ENCODE measurements at regions not wholly inside any gene's neighbourhood (a gene's known extent, or its start where the extent isn't known, plus 50 kb on each side); places are given as distances from the start of the nearest gene placed in this dataset.
A peak's percentile ranks its signal among the peaks of the same experiment; 100 is the strongest.
"Not testable (repeated sequence)": the region's sequence is repeated elsewhere in the genome, so short reads cannot be mapped to it uniquely, and the experiment has no call there.

DNA sequence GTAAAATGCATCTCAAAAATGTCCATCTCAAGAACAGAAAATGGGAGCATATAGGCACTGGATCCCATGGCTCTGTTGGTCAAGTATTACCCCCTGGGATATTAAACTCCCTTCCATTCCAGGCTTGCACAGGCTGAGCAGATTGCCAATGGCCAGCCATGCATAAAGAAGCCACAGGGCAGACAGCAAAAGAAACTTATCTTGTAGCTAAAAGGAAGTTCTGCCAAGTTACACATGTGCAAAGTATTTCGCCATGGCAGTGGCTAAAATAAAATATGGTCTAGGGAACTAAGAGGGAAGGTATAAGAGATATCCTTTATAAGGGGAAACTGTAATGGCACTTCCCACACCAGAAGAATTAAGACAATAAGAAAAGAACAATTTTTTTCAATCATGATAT, 415.6 kb upstream of the BTBD3 start:
- DNase-seq (ENCODE audit: insufficient read length, low spot score) (no peak), FAIRE-seq (no peak)
- TF ChIP-seq SPI1 (IDR thresholded peaks at IDR 0.05; ENCODE audit: low read depth, low read length) (no peak), PAX5 (IDR thresholded peaks at IDR 0.05; ENCODE audit: insufficient read depth, low read length, severe bottlenecking) (no peak), POU2F2 (IDR thresholded peaks at IDR 0.05; ENCODE audit: low read depth, low read length) (no peak), TAF1 (IDR thresholded peaks at IDR 0.05; ENCODE audit: low read depth, low read length) (no peak), POLR2AphosphoS5 (IDR thresholded peaks at IDR 0.05; ENCODE audit: low read depth, low read length) (no peak), POLR2A (IDR thresholded peaks at IDR 0.05; ENCODE audit: low read depth, low read length) (no peak)

DNA sequence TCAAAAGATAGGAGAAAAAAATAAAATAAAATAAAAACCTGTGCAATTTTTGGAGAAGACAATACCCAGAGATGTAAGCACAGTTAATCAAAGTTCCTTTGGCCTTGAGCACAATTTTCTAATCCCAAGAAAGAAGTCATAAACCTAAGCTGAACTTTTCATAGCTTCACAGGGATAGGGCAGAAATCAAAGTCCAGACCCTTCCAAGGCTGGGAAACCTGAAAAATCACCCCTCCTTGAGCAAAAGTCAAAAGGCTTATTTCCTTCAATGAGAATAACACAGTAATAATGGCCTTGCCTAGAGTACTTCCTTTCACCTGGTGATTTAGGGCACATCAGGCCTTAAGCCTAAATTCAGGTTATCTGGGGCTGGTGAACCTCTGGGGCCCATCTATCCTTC, 415.0 kb upstream of the BTBD3 start:
- TF ChIP-seq PAX5 (IDR thresholded peaks at IDR 0.05; ENCODE audit: insufficient read depth, low read length, severe bottlenecking), result no peak
- TF ChIP-seq POU2F2 (IDR thresholded peaks at IDR 0.05; ENCODE audit: low read depth, low read length), result no peak
- TF ChIP-seq POLR2AphosphoS5 (IDR thresholded peaks at IDR 0.05; ENCODE audit: low read depth, low read length), result no peak
- no peak for TF ChIP-seq POLR2A (IDR thresholded peaks at IDR 0.05; ENCODE audit: low read depth, low read length)
- TF ChIP-seq TAF1 (IDR thresholded peaks at IDR 0.05; ENCODE audit: low read depth, low read length), result no peak
- TF ChIP-seq SPI1 (IDR thresholded peaks at IDR 0.05; ENCODE audit: low read depth, low read length), result no peak

GRCh38 chr20:11509776-11510175, 407.9 kb upstream of the BTBD3 start:
- FAIRE-seq, result no peak
- DNase-seq (ENCODE audit: insufficient read length, low spot score), result no peak
- no peak for TF ChIP-seq POU2F2 (IDR thresholded peaks at IDR 0.05; ENCODE audit: low read depth, low read length)
- no peak for TF ChIP-seq POLR2A (IDR thresholded peaks at IDR 0.05; ENCODE audit: low read depth, low read length)
- TF ChIP-seq POLR2AphosphoS5 (IDR thresholded peaks at IDR 0.05; ENCODE audit: low read depth, low read length), result no peak
- TF ChIP-seq TAF1 (IDR thresholded peaks at IDR 0.05; ENCODE audit: low read depth, low read length), result no peak
- TF ChIP-seq PAX5 (IDR thresholded peaks at IDR 0.05; ENCODE audit: insufficient read depth, low read length, severe bottlenecking), result no peak
- no peak for TF ChIP-seq SPI1 (IDR thresholded peaks at IDR 0.05; ENCODE audit: low read depth, low read length)

More for the DNA sequence above, 415.0 kb upstream of the BTBD3 start:
- DNase-seq (ENCODE audit: insufficient read length, low spot score), result no peak
- no peak for FAIRE-seq

GRCh38 chr20:11511821-11512220, 405.9 kb upstream of the BTBD3 start:
- no peak for FAIRE-seq
- TF ChIP-seq SPI1 (IDR thresholded peaks at IDR 0.05; ENCODE audit: low read depth, low read length) (no peak), PAX5 (IDR thresholded peaks at IDR 0.05; ENCODE audit: insufficient read depth, low read length, severe bottlenecking) (no peak), POU2F2 (IDR thresholded peaks at IDR 0.05; ENCODE audit: low read depth, low read length) (no peak), TAF1 (IDR thresholded peaks at IDR 0.05; ENCODE audit: low read depth, low read length) (no peak), POLR2A (IDR thresholded peaks at IDR 0.05; ENCODE audit: low read depth, low read length) (no peak), POLR2AphosphoS5 (IDR thresholded peaks at IDR 0.05; ENCODE audit: low read depth, low read length) (no peak)
- DNase-seq (ENCODE audit: insufficient read length, low spot score), result no peak

DNA sequence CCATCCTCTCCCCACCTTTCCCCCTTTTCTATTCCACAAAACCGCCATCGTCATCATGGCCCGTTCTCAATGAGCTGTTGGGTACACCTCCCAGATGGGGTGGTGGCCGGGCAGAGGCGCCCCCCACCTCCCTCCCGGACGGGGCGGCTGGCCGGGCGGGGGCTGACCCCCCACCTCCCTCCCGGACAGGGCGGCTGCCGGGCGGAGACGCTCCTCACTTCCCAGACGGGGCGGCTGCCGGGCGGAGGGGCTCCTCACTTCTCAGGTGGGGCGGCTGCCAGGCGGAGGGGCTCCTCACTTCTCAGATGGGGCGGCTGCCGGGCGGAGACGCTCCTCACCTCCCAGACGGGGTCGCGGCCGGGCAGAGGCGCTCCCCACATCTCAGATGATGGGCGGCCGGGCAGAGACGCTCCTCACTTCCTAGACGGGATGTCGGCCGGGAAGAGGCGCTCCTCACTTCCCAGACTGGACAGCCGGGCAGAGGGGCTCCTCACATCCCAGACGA, 404.4 kb upstream of the BTBD3 start:
- not testable (repeated sequence) for DNase-seq (ENCODE audit: insufficient read length, low spot score); FAIRE-seq

- FAIRE-seq, result no peak
- TF ChIP-seq TAF1 (IDR thresholded peaks at IDR 0.05; ENCODE audit: low read depth, low read length) (no peak), PAX5 (IDR thresholded peaks at IDR 0.05; ENCODE audit: insufficient read depth, low read length, severe bottlenecking) (no peak), SPI1 (IDR thresholded peaks at IDR 0.05; ENCODE audit: low read depth, low read length) (no peak), POLR2AphosphoS5 (IDR thresholded peaks at IDR 0.05; ENCODE audit: low read depth, low read length) (no peak), POLR2A (IDR thresholded peaks at IDR 0.05; ENCODE audit: low read depth, low read length) (no peak), POU2F2 (IDR thresholded peaks at IDR 0.05; ENCODE audit: low read depth, low read length) (no peak)
Observed at GRCh38 chr20:11516448-11516847, 401.2 kb upstream of the BTBD3 start.

DNA sequence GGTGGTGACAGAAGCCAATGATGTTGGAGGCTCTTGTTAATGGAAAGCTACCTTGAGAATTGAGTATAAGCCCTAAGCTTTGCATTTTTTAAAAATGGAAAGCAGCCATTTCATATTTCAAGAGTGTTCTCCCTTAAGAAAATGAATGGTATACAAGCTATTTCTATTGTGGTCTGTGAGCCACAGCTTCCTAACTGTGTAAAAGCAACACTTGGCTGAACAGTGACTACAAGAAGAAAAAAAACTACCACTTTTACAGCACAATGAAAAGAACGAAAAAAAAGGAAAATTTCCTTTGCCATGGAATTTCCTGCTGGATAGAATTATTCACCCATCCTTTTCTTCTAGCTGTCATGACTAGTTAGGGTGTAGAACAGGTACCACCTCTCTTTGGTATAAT, 397.1 kb upstream of the BTBD3 start:
- TF ChIP-seq POU2F2 (IDR thresholded peaks at IDR 0.05; ENCODE audit: low read depth, low read length), result no peak
- TF ChIP-seq PAX5 (IDR thresholded peaks at IDR 0.05; ENCODE audit: insufficient read depth, low read length, severe bottlenecking), result no peak
- TF ChIP-seq SPI1 (IDR thresholded peaks at IDR 0.05; ENCODE audit: low read depth, low read length), result no peak
- no peak for TF ChIP-seq TAF1 (IDR thresholded peaks at IDR 0.05; ENCODE audit: low read depth, low read length)
- no peak for TF ChIP-seq POLR2AphosphoS5 (IDR thresholded peaks at IDR 0.05; ENCODE audit: low read depth, low read length)
- no peak for TF ChIP-seq POLR2A (IDR thresholded peaks at IDR 0.05; ENCODE audit: low read depth, low read length)
- DNase-seq (ENCODE audit: insufficient read length, low spot score), result no peak
- FAIRE-seq, result no peak

More at GRCh38 chr20:11516448-11516847, 401.2 kb upstream of the BTBD3 start:
- DNase-seq (ENCODE audit: insufficient read length, low spot score), result no peak

DNA sequence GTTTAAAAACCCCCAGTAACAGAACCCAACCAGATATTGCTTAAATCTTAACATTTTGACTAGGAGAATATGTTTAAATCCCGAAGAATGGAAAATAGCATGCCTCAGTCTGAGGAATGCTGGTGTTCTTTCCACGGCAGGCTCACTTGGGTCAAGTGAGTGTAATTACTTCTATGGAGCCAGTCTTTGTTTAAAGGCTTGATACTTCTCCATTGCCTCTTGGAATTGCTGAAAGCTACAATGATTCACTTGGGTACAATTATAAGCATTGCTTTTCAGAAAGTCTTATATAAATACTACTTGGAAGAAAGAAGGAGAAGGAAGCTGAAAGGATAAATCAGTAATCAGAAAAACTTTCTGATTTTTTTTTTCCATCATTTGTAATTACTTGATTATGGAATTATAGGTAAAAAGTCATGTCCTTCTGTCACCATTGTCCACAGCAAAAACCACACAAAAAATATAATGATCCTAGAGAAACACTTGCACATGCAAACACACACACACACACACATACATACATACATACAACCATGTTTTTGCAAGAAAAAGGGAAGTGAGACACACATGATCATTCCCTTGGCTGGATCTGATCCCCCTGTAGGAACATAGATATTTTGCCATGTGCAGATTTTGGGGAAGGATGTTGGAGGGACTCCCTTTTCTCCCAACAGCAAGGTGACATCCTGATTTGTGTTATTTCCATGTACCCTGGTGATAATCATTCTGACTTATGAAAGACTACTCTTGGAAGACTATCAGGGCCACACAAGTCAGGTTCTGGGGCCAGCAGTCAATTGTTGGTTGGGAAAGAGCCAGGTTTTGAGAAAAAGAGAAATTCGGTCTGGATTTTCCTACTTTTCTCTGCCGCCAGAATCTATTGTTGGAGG, 396.0 kb upstream of the BTBD3 start:
- TF ChIP-seq SPI1 (IDR thresholded peaks at IDR 0.05; ENCODE audit: low read depth, low read length) (peak; percentile 64), PAX5 (IDR thresholded peaks at IDR 0.05; ENCODE audit: insufficient read depth, low read length, severe bottlenecking) (no peak), POLR2A (IDR thresholded peaks at IDR 0.05; ENCODE audit: low read depth, low read length) (no peak), POLR2AphosphoS5 (IDR thresholded peaks at IDR 0.05; ENCODE audit: low read depth, low read length) (no peak), TAF1 (IDR thresholded peaks at IDR 0.05; ENCODE audit: low read depth, low read length) (no peak), POU2F2 (IDR thresholded peaks at IDR 0.05; ENCODE audit: low read depth, low read length) (no peak)
- no peak for DNase-seq (ENCODE audit: insufficient read length, low spot score)
- FAIRE-seq, result no peak

- DNase-seq (ENCODE audit: insufficient read length, low spot score), result no peak
- TF ChIP-seq POLR2AphosphoS5 (IDR thresholded peaks at IDR 0.05; ENCODE audit: low read depth, low read length), result no peak
- TF ChIP-seq SPI1 (IDR thresholded peaks at IDR 0.05; ENCODE audit: low read depth, low read length), result no peak
- TF ChIP-seq POLR2A (IDR thresholded peaks at IDR 0.05; ENCODE audit: low read depth, low read length), result no peak
- no peak for TF ChIP-seq PAX5 (IDR thresholded peaks at IDR 0.05; ENCODE audit: insufficient read depth, low read length, severe bottlenecking)
- no peak for TF ChIP-seq POU2F2 (IDR thresholded peaks at IDR 0.05; ENCODE audit: low read depth, low read length)
- no peak for TF ChIP-seq TAF1 (IDR thresholded peaks at IDR 0.05; ENCODE audit: low read depth, low read length)
- no peak for FAIRE-seq
Observed at GRCh38 chr20:11522366-11522741, 395.3 kb upstream of the BTBD3 start.
